ENCODE measurements at regions not wholly inside any gene's neighbourhood (a gene's known extent, or its start where the extent isn't known, plus 50 kb on each side); places are given as distances from the start of the nearest gene placed in this dataset.

GRCh38 chr15:54884312-54884711, 312.4 kb downstream of the RSL24D1 start:
- H3K23ac ChIP-seq (ENCODE audit: low read length) = no peak overlapping the region
- no peak overlapping the region for H3K4ac ChIP-seq (ENCODE audit: low read depth, low read length)
- no peak overlapping the region for H4K8ac ChIP-seq (ENCODE audit: low read depth, low read length)
- H2BK5ac ChIP-seq (ENCODE audit: low read length) = no peak overlapping the region
- H3K56ac ChIP-seq (ENCODE audit: low read length) = no peak overlapping the region
- H3K9ac ChIP-seq (ENCODE audit: low read length) = no peak overlapping the region
- no peaks in the 10 kb centered on the region for H3K79me1 ChIP-seq (ENCODE audit: low read length)
- no peaks in the 10 kb centered on the region for H3K36me3 ChIP-seq (ENCODE audit: control insufficient read depth, insufficient read depth, low read length)
- H3K4me1 ChIP-seq (ENCODE audit: control insufficient read depth, low read depth, low read length) = no peaks in the 10 kb centered on the region
- WGBS (ENCODE audit: extremely low coverage, insufficient coverage, low lambda C conversion rate) = no CpG with 5 or more reads among the region's 1 CpG
- H2BK120ac ChIP-seq (ENCODE audit: low read depth, low read length) = no peak overlapping the region
- H3K27me3 ChIP-seq (ENCODE audit: insufficient read depth, low read length, poor library complexity) = no peaks in the 10 kb centered on the region
- H3K18ac ChIP-seq (ENCODE audit: low read length) = no peak overlapping the region
- no peak overlapping the region for H3K27ac ChIP-seq (ENCODE audit: low read depth, low read length)
- H3K79me2 ChIP-seq (ENCODE audit: control insufficient read depth, insufficient read depth, low read length) = no peaks in the 10 kb centered on the region
- H3K4me3 ChIP-seq (ENCODE audit: low read length) = no peak overlapping the region
- no peak overlapping the region for H2AK5ac ChIP-seq (ENCODE audit: low read length)
- DNase-seq = no peak
- H2BK15ac ChIP-seq (replicated peaks; ENCODE audit: low read depth) = no peak overlapping the region
- H4K5ac ChIP-seq (ENCODE audit: low read length) = no peak overlapping the region
- H3K4me2 ChIP-seq (ENCODE audit: low read length) = no peak overlapping the region

DNA sequence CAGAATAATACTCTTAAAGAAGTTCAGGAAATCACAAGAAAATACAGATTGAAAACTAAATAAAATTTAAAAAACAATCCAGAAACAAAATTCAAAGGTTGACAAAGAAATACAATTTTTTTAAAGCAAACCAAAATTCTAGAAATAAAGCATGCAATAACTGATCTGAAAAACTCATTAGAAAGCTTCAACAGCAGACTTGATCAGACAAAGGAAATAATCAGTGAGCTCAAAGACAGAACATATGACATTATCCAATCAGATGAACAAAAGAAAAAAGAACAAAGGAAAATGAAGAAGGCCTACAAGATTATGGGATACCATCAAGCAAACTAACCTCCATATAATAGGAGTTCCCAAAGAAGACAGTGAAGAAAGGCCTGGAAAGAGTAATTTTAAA, 336.8 kb downstream of the RSL24D1 start:
- H2BK5ac ChIP-seq (ENCODE audit: low read length) = no peak overlapping the region
- H2AK5ac ChIP-seq (ENCODE audit: low read length) = no peak overlapping the region
- no peak for DNase-seq
- no peak overlapping the region for H3K9ac ChIP-seq (ENCODE audit: low read length)
- no peaks in the 10 kb centered on the region for H3K27me3 ChIP-seq (ENCODE audit: insufficient read depth, low read length, poor library complexity)
- no peak overlapping the region for H3K18ac ChIP-seq (ENCODE audit: low read length)
- no peak overlapping the region for H3K4me2 ChIP-seq (ENCODE audit: low read length)
- H4K8ac ChIP-seq (ENCODE audit: low read depth, low read length) = no peak overlapping the region
- no peaks in the 10 kb centered on the region for H3K4me1 ChIP-seq (ENCODE audit: control insufficient read depth, low read depth, low read length)
- no peak overlapping the region for H3K4me3 ChIP-seq (ENCODE audit: low read length)
- no peak overlapping the region for H3K27ac ChIP-seq (ENCODE audit: low read depth, low read length)
- no peak overlapping the region for H2BK15ac ChIP-seq (replicated peaks; ENCODE audit: low read depth)
- no peak overlapping the region for H3K56ac ChIP-seq (ENCODE audit: low read length)
- no peaks in the 10 kb centered on the region for H3K79me2 ChIP-seq (ENCODE audit: control insufficient read depth, insufficient read depth, low read length)
- no peak overlapping the region for H3K23ac ChIP-seq (ENCODE audit: low read length)
- H3K4ac ChIP-seq (ENCODE audit: low read depth, low read length) = no peak overlapping the region
- no peak overlapping the region for H4K5ac ChIP-seq (ENCODE audit: low read length)
- H3K36me3 ChIP-seq (ENCODE audit: control insufficient read depth, insufficient read depth, low read length) = no peaks in the 10 kb centered on the region
- H2BK120ac ChIP-seq (ENCODE audit: low read depth, low read length) = no peak overlapping the region
- no peaks in the 10 kb centered on the region for H3K79me1 ChIP-seq (ENCODE audit: low read length)

DNA sequence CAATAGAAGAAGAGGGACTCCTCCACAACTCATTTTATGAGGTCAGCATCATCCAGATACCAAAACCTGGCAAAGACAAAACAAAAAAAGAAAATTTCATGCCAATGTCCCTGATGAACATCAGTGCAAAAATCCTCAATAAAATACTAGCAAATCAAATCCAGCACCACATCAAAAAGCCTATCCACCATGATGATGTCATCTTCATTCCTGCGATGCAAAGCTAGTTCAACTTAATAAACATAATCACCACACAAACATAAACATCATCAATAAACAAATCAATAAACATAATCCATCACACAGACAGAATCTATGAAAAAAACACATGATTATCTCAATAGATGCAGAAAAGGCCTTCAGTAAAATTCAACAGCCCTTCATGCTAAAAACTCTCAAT, 342.1 kb downstream of the RSL24D1 start:
- Histone ChIP-seq H4K8ac (ENCODE audit: low read depth, low read length) (no peak overlapping the region), H2BK15ac (replicated peaks; ENCODE audit: low read depth) (no peak overlapping the region), H2AK5ac (ENCODE audit: low read length) (no peak overlapping the region), H3K27ac (ENCODE audit: low read depth, low read length) (no peak overlapping the region), H3K56ac (ENCODE audit: low read length) (no peak overlapping the region), H4K5ac (ENCODE audit: low read length) (no peak overlapping the region), H3K4ac (ENCODE audit: low read depth, low read length) (no peak overlapping the region), H3K4me2 (ENCODE audit: low read length) (no peak overlapping the region), H2BK5ac (ENCODE audit: low read length) (no peak overlapping the region), H3K36me3 (ENCODE audit: control insufficient read depth, insufficient read depth, low read length) (no peaks in the 10 kb centered on the region), H3K79me1 (ENCODE audit: low read length) (no peaks in the 10 kb centered on the region), H3K9ac (ENCODE audit: low read length) (no peak overlapping the region), H3K79me2 (ENCODE audit: control insufficient read depth, insufficient read depth, low read length) (no peaks in the 10 kb centered on the region), H3K18ac (ENCODE audit: low read length) (no peak overlapping the region), H3K23ac (ENCODE audit: low read length) (no peak overlapping the region), H2BK120ac (ENCODE audit: low read depth, low read length) (no peak overlapping the region), H3K27me3 (ENCODE audit: insufficient read depth, low read length, poor library complexity) (no peaks in the 10 kb centered on the region), H3K4me3 (ENCODE audit: low read length) (no peak overlapping the region), H3K4me1 (ENCODE audit: control insufficient read depth, low read depth, low read length) (no peaks in the 10 kb centered on the region)
- WGBS (ENCODE audit: extremely low coverage, insufficient coverage, low lambda C conversion rate) = 100% methylated on average over 1 of the region's 1 CpG
- no peak for DNase-seq

GRCh38 chr15:54850101-54850500, 346.6 kb downstream of the RSL24D1 start:
- Histone ChIP-seq H3K4me1 (ENCODE audit: control insufficient read depth, low read depth, low read length) (no peaks in the 10 kb centered on the region), H2AK5ac (ENCODE audit: low read length) (no peak overlapping the region), H3K27ac (ENCODE audit: low read depth, low read length) (no peak overlapping the region), H3K9ac (ENCODE audit: low read length) (no peak overlapping the region), H3K36me3 (ENCODE audit: control insufficient read depth, insufficient read depth, low read length) (no peaks in the 10 kb centered on the region), H2BK15ac (replicated peaks; ENCODE audit: low read depth) (no peak overlapping the region), H3K4me3 (ENCODE audit: low read length) (no peak overlapping the region), H3K79me1 (ENCODE audit: low read length) (no peaks in the 10 kb centered on the region), H3K56ac (ENCODE audit: low read length) (no peak overlapping the region), H3K79me2 (ENCODE audit: control insufficient read depth, insufficient read depth, low read length) (no peaks in the 10 kb centered on the region), H3K23ac (ENCODE audit: low read length) (no peak overlapping the region), H3K27me3 (ENCODE audit: insufficient read depth, low read length, poor library complexity) (no peaks in the 10 kb centered on the region), H2BK120ac (ENCODE audit: low read depth, low read length) (no peak overlapping the region), H2BK5ac (ENCODE audit: low read length) (no peak overlapping the region), H3K18ac (ENCODE audit: low read length) (no peak overlapping the region), H4K5ac (ENCODE audit: low read length) (no peak overlapping the region), H4K8ac (ENCODE audit: low read depth, low read length) (no peak overlapping the region), H3K4ac (ENCODE audit: low read depth, low read length) (no peak overlapping the region), H3K4me2 (ENCODE audit: low read length) (no peak overlapping the region)
- no CpG with 5 or more reads among the region's 4 CpGs for WGBS (ENCODE audit: extremely low coverage, insufficient coverage, low lambda C conversion rate)
- no peak for DNase-seq

DNA sequence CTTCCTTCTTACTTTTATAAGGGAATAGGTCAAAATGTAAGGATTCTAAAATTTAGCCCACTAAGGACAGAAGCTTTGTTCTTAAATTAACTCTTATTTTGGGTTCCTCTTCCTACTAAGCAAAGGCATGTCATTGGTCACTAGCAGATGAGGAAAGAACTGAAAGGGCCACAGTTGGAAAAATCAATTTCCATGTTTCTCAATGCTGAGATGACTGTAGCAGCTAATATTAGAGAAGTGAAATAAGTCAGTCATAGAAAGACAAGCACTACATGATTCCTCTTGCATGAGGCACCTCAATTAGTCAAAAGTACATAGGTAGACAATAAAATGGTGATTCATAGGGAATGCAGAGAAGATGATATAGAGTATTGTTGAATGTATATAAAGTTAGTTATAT, 353.7 kb downstream of the RSL24D1 start:
- Histone ChIP-seq H2BK120ac (ENCODE audit: low read depth, low read length) (no peak overlapping the region), H3K4ac (ENCODE audit: low read depth, low read length) (no peak overlapping the region), H3K27me3 (ENCODE audit: insufficient read depth, low read length, poor library complexity) (no peaks in the 10 kb centered on the region), H3K18ac (ENCODE audit: low read length) (no peak overlapping the region), H3K23ac (ENCODE audit: low read length) (no peak overlapping the region), H4K8ac (ENCODE audit: low read depth, low read length) (no peak overlapping the region), H2AK5ac (ENCODE audit: low read length) (no peak overlapping the region), H3K79me1 (ENCODE audit: low read length) (no peaks in the 10 kb centered on the region), H3K79me2 (ENCODE audit: control insufficient read depth, insufficient read depth, low read length) (no peaks in the 10 kb centered on the region), H3K27ac (ENCODE audit: low read depth, low read length) (no peak overlapping the region), H2BK15ac (replicated peaks; ENCODE audit: low read depth) (no peak overlapping the region), H3K56ac (ENCODE audit: low read length) (no peak overlapping the region), H3K4me2 (ENCODE audit: low read length) (no peak overlapping the region), H3K4me1 (ENCODE audit: control insufficient read depth, low read depth, low read length) (no peaks in the 10 kb centered on the region), H4K5ac (ENCODE audit: low read length) (no peak overlapping the region), H3K36me3 (ENCODE audit: control insufficient read depth, insufficient read depth, low read length) (no peaks in the 10 kb centered on the region), H3K9ac (ENCODE audit: low read length) (no peak overlapping the region), H3K4me3 (ENCODE audit: low read length) (no peak overlapping the region), H2BK5ac (ENCODE audit: low read length) (no peak overlapping the region)
- DNase-seq = no peak

GRCh38 chr15:54841701-54842305, 354.9 kb downstream of the RSL24D1 start:
- H3K56ac ChIP-seq (ENCODE audit: low read length) = no peak overlapping the region
- H2BK5ac ChIP-seq (ENCODE audit: low read length) = no peak overlapping the region
- H4K8ac ChIP-seq (ENCODE audit: low read depth, low read length) = no peak overlapping the region
- H3K27ac ChIP-seq (ENCODE audit: low read depth, low read length) = no peak overlapping the region
- H3K79me2 ChIP-seq (ENCODE audit: control insufficient read depth, insufficient read depth, low read length) = no peaks in the 10 kb centered on the region
- no peak overlapping the region for H3K23ac ChIP-seq (ENCODE audit: low read length)
- H3K4ac ChIP-seq (ENCODE audit: low read depth, low read length) = no peak overlapping the region
- H3K36me3 ChIP-seq (ENCODE audit: control insufficient read depth, insufficient read depth, low read length) = no peaks in the 10 kb centered on the region
- H3K27me3 ChIP-seq (ENCODE audit: insufficient read depth, low read length, poor library complexity) = no peaks in the 10 kb centered on the region
- H2AK5ac ChIP-seq (ENCODE audit: low read length) = no peak overlapping the region
- no peak overlapping the region for H2BK120ac ChIP-seq (ENCODE audit: low read depth, low read length)
- no peaks in the 10 kb centered on the region for H3K4me1 ChIP-seq (ENCODE audit: control insufficient read depth, low read depth, low read length)
- no peak for DNase-seq
- no peak overlapping the region for H3K4me2 ChIP-seq (ENCODE audit: low read length)
- no CpG with 5 or more reads among the region's 3 CpGs for WGBS (ENCODE audit: extremely low coverage, insufficient coverage, low lambda C conversion rate)
- H2BK15ac ChIP-seq (replicated peaks; ENCODE audit: low read depth) = no peak overlapping the region
- no peak overlapping the region for H3K18ac ChIP-seq (ENCODE audit: low read length)
- no peak overlapping the region for H3K9ac ChIP-seq (ENCODE audit: low read length)
- H3K79me1 ChIP-seq (ENCODE audit: low read length) = no peaks in the 10 kb centered on the region
- no peak overlapping the region for H4K5ac ChIP-seq (ENCODE audit: low read length)
- H3K4me3 ChIP-seq (ENCODE audit: low read length) = no peak overlapping the region

All from mesendoderm (in vitro differentiated cells).